GM12872 (cell line): ENCODE measurements at regions not wholly inside any gene's neighbourhood (a gene's known extent, or its start where the extent isn't known, plus 50 kb on each side); places are given as distances from the start of the nearest gene placed in this dataset.

Source experiments
- TF ChIP-seq, protein P1 (sequence below): IDR thresholded peaks from 3 replicates; pipeline ENCODE4 v1.5.1; 2011; ENCODE audit warnings: low read depth, mild to moderate bottlenecking, low read length, moderate library complexity; ENCODE audit not compliant: insufficient read depth

DNA sequence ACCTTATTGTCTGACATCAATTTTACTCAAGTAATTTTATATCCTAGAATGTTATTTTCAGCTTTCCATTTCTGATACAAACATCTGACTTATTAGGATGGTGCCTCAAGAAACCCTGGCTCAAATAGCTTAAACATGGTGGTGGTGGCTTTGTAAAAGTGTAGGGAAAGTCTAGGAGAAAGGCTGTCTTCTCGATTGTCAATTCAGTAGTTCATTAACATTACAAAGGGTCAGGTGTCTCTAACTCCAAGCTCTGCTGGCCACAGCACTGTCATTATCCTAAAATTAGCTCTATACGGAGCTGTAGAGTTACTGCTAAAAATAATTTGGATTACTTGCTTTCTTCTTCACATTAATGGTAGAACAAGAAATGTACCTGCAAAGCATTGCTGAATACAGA is 1360.1 kb upstream of the CDH6 start:
- TF ChIP-seq, protein P1, sequence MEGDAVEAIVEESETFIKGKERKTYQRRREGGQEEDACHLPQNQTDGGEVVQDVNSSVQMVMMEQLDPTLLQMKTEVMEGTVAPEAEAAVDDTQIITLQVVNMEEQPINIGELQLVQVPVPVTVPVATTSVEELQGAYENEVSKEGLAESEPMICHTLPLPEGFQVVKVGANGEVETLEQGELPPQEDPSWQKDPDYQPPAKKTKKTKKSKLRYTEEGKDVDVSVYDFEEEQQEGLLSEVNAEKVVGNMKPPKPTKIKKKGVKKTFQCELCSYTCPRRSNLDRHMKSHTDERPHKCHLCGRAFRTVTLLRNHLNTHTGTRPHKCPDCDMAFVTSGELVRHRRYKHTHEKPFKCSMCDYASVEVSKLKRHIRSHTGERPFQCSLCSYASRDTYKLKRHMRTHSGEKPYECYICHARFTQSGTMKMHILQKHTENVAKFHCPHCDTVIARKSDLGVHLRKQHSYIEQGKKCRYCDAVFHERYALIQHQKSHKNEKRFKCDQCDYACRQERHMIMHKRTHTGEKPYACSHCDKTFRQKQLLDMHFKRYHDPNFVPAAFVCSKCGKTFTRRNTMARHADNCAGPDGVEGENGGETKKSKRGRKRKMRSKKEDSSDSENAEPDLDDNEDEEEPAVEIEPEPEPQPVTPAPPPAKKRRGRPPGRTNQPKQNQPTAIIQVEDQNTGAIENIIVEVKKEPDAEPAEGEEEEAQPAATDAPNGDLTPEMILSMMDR: no peak

DNA sequence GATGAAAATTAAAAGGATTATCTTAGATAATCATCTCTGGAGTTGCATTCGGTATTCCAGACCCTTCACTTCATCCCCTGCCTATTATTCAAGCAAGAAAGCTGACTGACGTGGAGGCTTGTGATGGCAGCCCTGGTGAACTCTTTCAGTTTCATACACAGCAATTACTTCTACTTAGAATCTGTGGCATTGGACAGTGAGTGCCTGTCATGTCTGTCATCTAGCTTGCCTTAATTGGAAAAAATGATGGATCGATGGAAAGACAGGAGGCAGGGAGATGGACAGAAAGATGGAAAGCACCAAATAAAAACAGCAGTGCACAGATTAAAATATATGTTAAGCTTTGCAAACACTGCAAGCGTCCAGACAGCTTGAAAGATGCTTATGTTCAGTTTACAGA is 1371.0 kb upstream of the CDH6 start:
- TF ChIP-seq, protein P1: no peak

DNA sequence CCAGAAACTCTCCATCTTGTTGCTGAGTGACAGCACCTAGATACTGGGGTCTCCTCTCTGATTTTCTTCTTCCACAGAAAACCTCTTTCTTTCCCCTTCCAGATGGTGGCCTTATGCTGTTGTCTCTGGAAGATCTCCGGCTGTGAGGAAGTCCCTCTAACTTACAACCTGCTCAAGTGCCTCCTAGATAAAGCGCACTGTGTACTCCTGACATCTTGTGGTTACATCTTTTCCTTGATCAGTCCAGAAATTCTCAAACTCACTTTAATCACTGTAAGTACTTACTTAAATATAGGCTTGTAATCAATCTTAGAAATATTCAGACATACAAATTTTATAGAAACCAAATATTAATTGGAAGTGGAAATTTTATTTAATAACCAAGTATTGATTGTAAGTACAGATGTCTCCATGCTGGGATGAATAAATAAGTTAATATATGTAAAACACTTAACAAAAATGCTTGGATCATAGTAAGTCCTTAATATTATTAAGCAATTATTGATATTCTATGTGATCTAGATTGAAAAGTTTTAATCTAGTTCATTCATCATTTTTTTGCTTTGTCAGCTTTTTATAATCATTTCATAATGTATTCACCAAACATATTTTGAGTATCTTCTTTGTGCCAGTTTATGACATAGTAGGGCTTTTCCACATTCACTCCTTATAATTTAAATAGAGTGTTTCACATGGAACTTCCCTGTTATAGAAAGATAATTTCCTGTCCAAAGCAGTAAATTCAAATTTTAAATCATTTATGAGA is 1381.4 kb upstream of the CDH6 start:
- TF ChIP-seq, protein P1: no peak

DNA sequence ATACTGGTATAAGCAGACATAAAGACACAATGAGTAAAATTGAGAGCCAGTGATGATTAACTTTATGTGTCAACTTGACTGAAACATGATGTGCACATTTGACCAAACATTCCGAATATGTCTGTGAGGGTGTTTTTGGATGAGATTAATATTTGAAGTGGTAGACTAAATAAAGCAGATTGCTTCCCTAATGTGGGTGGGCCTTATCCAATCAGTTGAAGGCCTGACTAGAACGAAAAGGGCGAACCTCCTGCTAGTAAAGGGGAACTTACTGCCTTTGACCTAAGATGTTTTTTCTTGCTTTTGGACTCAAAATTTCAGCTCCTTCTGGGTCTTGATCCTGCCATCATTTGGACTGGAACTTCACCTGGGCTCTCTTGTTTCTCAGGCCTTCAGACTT is 1387.7 kb upstream of the CDH6 start:
- TF ChIP-seq, protein P1: no peak

DNA sequence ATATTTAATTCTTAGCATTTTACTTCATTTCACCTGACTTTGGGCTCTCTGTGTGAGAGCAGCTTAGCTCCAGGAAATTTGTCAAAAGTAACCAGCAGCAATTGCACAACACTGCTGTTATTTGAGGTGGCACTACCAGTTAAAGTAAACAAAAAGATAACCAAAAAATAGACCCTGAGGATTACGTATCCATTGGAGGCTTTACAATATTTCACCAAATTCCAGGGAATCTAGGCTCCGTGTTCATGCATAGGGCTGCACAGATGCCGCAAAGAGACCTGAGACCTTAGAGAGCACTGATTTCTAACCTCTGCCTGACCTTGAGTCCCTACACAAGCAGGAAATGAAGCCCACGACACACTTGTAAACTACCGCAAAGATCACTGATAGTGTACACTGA is 1392.7 kb upstream of the CDH6 start:
- TF ChIP-seq, protein P1: no peak

DNA sequence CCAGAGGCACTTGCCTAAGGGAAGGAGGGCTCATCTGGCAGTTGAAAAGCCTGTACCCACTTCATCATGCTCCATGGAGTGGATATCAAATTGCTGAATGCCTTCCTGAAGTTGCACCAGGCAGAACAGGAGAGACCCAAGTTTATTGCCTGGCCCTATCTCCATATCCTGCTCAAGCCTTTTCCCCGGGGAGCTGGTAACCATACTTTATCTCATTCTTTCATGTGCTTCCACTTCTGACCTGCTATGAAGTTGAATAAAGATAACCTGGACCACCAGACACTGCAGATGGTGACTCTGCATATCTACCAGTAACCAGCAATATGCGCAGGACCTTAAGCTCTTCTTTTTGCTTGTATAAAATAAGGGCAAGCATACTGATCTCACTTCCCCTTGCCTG is 1397.5 kb upstream of the CDH6 start:
- TF ChIP-seq, protein P1: no peak

DNA sequence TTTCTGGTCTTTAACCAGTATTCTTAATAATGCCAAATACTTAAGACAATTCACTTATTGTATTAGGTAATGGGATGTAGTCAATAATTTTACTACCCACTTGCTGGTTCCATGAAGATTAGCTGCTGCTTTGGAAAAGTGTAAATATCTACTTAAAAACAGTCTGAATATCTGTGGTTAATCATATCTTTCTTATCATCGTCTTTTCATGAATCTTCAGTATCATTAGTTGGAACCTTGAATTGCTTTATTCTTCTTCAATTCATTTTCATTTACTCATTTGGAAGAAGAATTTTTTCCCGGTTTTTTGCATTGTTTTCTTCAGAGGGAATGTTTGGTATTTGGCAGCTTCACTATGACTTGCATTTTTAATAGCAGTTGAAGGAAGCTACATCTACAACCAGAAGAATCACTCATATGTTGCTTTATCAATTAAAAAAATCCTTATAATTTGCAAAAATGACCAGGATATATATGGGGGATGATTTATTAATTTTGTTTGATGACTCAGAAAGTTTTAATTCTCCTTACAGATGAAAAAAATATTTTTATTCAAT is 1398.3 kb upstream of the CDH6 start:
- TF ChIP-seq, protein P1: no peak
